B cell (primary cell): ENCODE measurements at regions not wholly inside any gene's neighbourhood (a gene's known extent, or its start where the extent isn't known, plus 50 kb on each side); places are given as distances from the start of the nearest gene placed in this dataset.

Source experiments
- ATAC-seq: fragments of 200-7000 bp; cut with Tn5 transposase; one replicate; pipeline ENCODE4 v1.10.0; 2021; ENCODE audit warnings: low read depth, mild to moderate bottlenecking, moderate number of reproducible peaks, moderate library complexity
- CTCF ChIA-PET: fragments of 350-600 bp; sonication (Branson Sonifier 250); formaldehyde crosslinking; loops from one replicate; lab custom pipeline; 2021; ENCODE audit warnings: antibody characterized with exemption, inconsistent platforms; lab: Charles Lee
- POLR2A ChIA-PET: fragments of 350-600 bp; sonication (Branson Sonifier 250); formaldehyde crosslinking; loops from one replicate; lab custom pipeline; 2021; ENCODE audit warnings: antibody characterized with exemption; lab: Charles Lee
- DNase-seq: peaks from one replicate; pipeline ENCODE4 v3.0.0; 2013
- H2AFZ ChIP-seq: 2 replicates; pipeline ENCODE4 v1.6.1; 2012; ENCODE audit warnings: mild to moderate bottlenecking, low read depth, low read length; ENCODE audit not compliant: insufficient read depth, poor library complexity, severe bottlenecking
- H3K27ac ChIP-seq, 2 donors: 1 replicate in 1 of 2; 2 replicates in 1 of 2; pipeline ENCODE4 v1.5.1; 2012 to 2013; ENCODE audit warnings: low read length in 2 of 2, mild to moderate bottlenecking in 2 of 2, moderate library complexity in 1 of 2
- H3K27me3 ChIP-seq, 4 experiments: fragments of 200-600 bp in 1 of 4; sonication (generic) in 1 of 4; replicated peaks in 1 of 4; 1 replicate in 2 of 4; 2 replicates in 2 of 4; pipeline versions ENCODE4 v1.6.1 to v1.7.0; 2013 to 2016; ENCODE audit warnings: low read length in 3 of 4, mild to moderate bottlenecking in 2 of 4, mixed read lengths in 1 of 4, moderate library complexity in 1 of 4; ENCODE audit not compliant: insufficient read depth in 4 of 4, control insufficient read depth in 3 of 4; ENCODE audit errors: control extremely low read depth in 1 of 4
- H3K36me3 ChIP-seq, 2 experiments: replicated peaks in 1 of 2; 1 replicate in 1 of 2; 2 replicates in 1 of 2; pipeline versions ENCODE4 v1.6.1 to v1.7.1; 2013; ENCODE audit warnings: low read length in 1 of 2; ENCODE audit not compliant: insufficient read depth in 2 of 2, control insufficient read depth in 1 of 2; ENCODE audit errors: control extremely low read depth in 1 of 2, extremely low read depth in 1 of 2
- H3K4me1 ChIP-seq, 2 donors: fragments of 200-600 bp in 1 of 2; sonication (generic) in 1 of 2; 1 replicate in 1 of 2; 2 replicates in 1 of 2; pipeline versions ENCODE4 v1.5.1 to v1.6.1; 2013 to 2017; ENCODE audit warnings: low read length in 2 of 2; ENCODE audit not compliant: control insufficient read depth in 2 of 2, insufficient read depth in 2 of 2
- H3K4me2 ChIP-seq: replicated peaks from 2 replicates; pipeline ENCODE3; 2012; ENCODE audit warnings: mild to moderate bottlenecking, low read depth, low read length; ENCODE audit not compliant: poor library complexity, severe bottlenecking
- H3K4me3 ChIP-seq, 5 experiments: fragments of 200-600 bp in 1 of 5; sonication (generic) in 1 of 5; 1 replicate in 3 of 5; 2 replicates in 2 of 5; pipeline versions ENCODE4 v1.5.1 to v1.7.0; 2011 to 2016; ENCODE audit warnings: low read length in 4 of 5, mild to moderate bottlenecking in 4 of 5, low read depth in 2 of 5, control low read depth in 1 of 5, moderate library complexity in 1 of 5; ENCODE audit not compliant: insufficient read depth in 1 of 5; ENCODE audit errors: control extremely low read depth in 1 of 5, extremely low read depth in 1 of 5
- H3K79me2 ChIP-seq: fragments of 200-600 bp; sonication (generic); one replicate; pipeline ENCODE4 v1.6.0; 2016; ENCODE audit warnings: low read length; ENCODE audit not compliant: control insufficient read depth, insufficient read depth
- H3K9ac ChIP-seq: fragments of 200-600 bp; sonication (generic); 2 replicates; pipeline ENCODE4 v1.6.1; 2017; ENCODE audit warnings: mild to moderate bottlenecking, low read length, moderate library complexity
- H3K9me3 ChIP-seq, 3 donors: one replicate each; pipeline versions ENCODE4 v1.6.1 to v1.7.1; 2013; ENCODE audit warnings: low read length in 2 of 3; ENCODE audit not compliant: control insufficient read depth in 2 of 3, insufficient read depth in 1 of 3; ENCODE audit errors: control extremely low read depth in 1 of 3
- H4K20me1 ChIP-seq: 2 replicates; pipeline ENCODE4 v1.6.0; 2012; ENCODE audit warnings: mild to moderate bottlenecking, low read length; ENCODE audit not compliant: insufficient read depth, control insufficient read depth, poor library complexity, severe bottlenecking
- H3K27ac Mint-ChIP-seq: one replicate; pipeline ENCODE4 v1.8.0; 2021; ENCODE audit warnings: mixed read lengths
- H3K27me3 Mint-ChIP-seq: one replicate; pipeline ENCODE4 v1.8.0; 2021; ENCODE audit warnings: mixed read lengths
- H3K4me1 Mint-ChIP-seq: one replicate; pipeline ENCODE4 v1.8.0; 2021; ENCODE audit warnings: mixed read lengths
- H3K4me3 Mint-ChIP-seq: one replicate; pipeline ENCODE4 v1.8.0; 2021; ENCODE audit warnings: mixed read lengths
- H3K9me3 Mint-ChIP-seq: one replicate; pipeline ENCODE4 v1.8.0; 2022; ENCODE audit warnings: mixed read lengths; ENCODE audit not compliant: insufficient read depth
- CTCF ChIP-seq: fragments of 200-600 bp; IDR thresholded peaks from one replicate; pipeline ENCODE4 v1.8.0; 2022; ENCODE audit warnings: antibody characterized with exemption, mild to moderate bottlenecking
- EZH2 ChIP-seq: IDR thresholded peaks from 2 replicates; pipeline ENCODE4 v1.6.1; 2012; ENCODE audit warnings: borderline replicate concordance, low read depth, mild to moderate bottlenecking, moderate library complexity, low read length; ENCODE audit not compliant: insufficient read depth, poor library complexity, severe bottlenecking
- WGBS: methylation state at CpG from one replicate; pipeline ENCODE4 v1.1.5; 2013; ENCODE audit warnings: missing lambda C conversion rate; ENCODE audit not compliant: insufficient coverage; 5-methylcytosine and 5-hydroxymethylcytosine counted together
- intact Hi-C: fragments of 100-400 bp; cut with micrococcal nuclease; formaldehyde crosslinking; loops from one replicate; pipeline ENCODE4 v1.10.0; 2022

- POLR2A ChIA-PET, result no interaction called here
- ATAC-seq, result no peak
- intact Hi-C loops, result no loop called here
- Mint-ChIP-seq H3K27ac (no peak overlapping the region), H3K4me1 (no peaks in the 10 kb centered on the region), H3K4me3 (no peak overlapping the region), H3K9me3 (no peaks in the 10 kb centered on the region), H3K27me3 (no peaks in the 10 kb centered on the region)
- Histone ChIP-seq H3K4me2 (no peak overlapping the region), H3K9me3 (no peaks in the 10 kb centered on the region), H3K9ac (no peak overlapping the region), H2AFZ (no peak overlapping the region), H3K36me3 (no peaks in the 10 kb centered on the region), H3K27ac (no peak overlapping the region), H3K4me3 (no peak overlapping the region), H3K27me3 (no peaks in the 10 kb centered on the region), H3K79me2 (no peaks in the 10 kb centered on the region), H3K4me1 (no peaks in the 10 kb centered on the region), H4K20me1 (no peaks in the 10 kb centered on the region)
- CTCF ChIA-PET, result no interaction called here
- DNase-seq, result no peak
- no CpG with 5 or more reads among the region's 5 CpGs for WGBS
- TF ChIP-seq EZH2, result no peak
- TF ChIP-seq CTCF, result no peak
Measured at GRCh38 chr4:115671581-115671980, 558.2 kb upstream of the NDST4 start.

GRCh38 chr4:115670930-115671329 is 557.5 kb upstream of the NDST4 start:
- Histone ChIP-seq H3K27ac (no peak overlapping the region), H3K4me2 (no peak overlapping the region), H4K20me1 (no peaks in the 10 kb centered on the region), H2AFZ (no peak overlapping the region), H3K36me3 (no peaks in the 10 kb centered on the region), H3K79me2 (no peaks in the 10 kb centered on the region), H3K4me1 (no peaks in the 10 kb centered on the region), H3K27me3 (no peaks in the 10 kb centered on the region), H3K4me3 (no peak overlapping the region), H3K9ac (no peak overlapping the region), H3K9me3 (no peaks in the 10 kb centered on the region)
- intact Hi-C loops, result no loop called here
- no peak overlapping the region for H3K4me3 Mint-ChIP-seq
- no CpG with 5 or more reads among the region's 2 CpGs for WGBS
- H3K9me3 Mint-ChIP-seq, result no peaks in the 10 kb centered on the region
- no peak for ATAC-seq
- POLR2A ChIA-PET, result no interaction called here
- TF ChIP-seq EZH2, result no peak
- no peak for TF ChIP-seq CTCF
- no peaks in the 10 kb centered on the region for H3K27me3 Mint-ChIP-seq
- H3K27ac Mint-ChIP-seq, result no peak overlapping the region
- no peaks in the 10 kb centered on the region for H3K4me1 Mint-ChIP-seq
- CTCF ChIA-PET, result no interaction called here
- DNase-seq, result no peak
